A549 (cell line): ENCODE measurements at regions not wholly inside any gene's neighbourhood (a gene's known extent, or its start where the extent isn't known, plus 50 kb on each side); places are given as distances from the start of the nearest gene placed in this dataset.

Source experiments
- ATAC-seq, 2 experiments: fragments of 200-7000 bp in 1 of 2; fragments of >200 bp in 1 of 2; cut with Nextera tagmentation in 1 of 2; cut with Tn5 transposase in 1 of 2; 3 replicates each; pipeline versions ENCODE4 v1.8.0 to v1.9.1; 2018 to 2020; ENCODE audit warnings: mild to moderate bottlenecking in 1 of 2, moderate library complexity in 1 of 2
- CTCF ChIA-PET: fragments of 300-600 bp; sonication (Branson Sonifier 250); formaldehyde crosslinking; extraction: SDS; loops from one replicate; lab custom pipeline; 2021; ENCODE audit warnings: antibody characterized with exemption, inconsistent platforms; lab: Yijun Ruan, JAX
- POLR2A ChIA-PET: fragments of 350-600 bp; formaldehyde crosslinking; extraction: SDS; loops from one replicate; lab custom pipeline; 2021; ENCODE audit warnings: antibody characterized with exemption, inconsistent platforms; lab: Yijun Ruan, JAX
- DNase-seq, 2 experiments: peaks; one replicate each; pipeline versions ENCODE4 v3.0.0 to v3.0.0-alpha.2; 2011 to 2016; ENCODE audit warnings: low read depth in 1 of 2, low spot score in 1 of 2
- FAIRE-seq: peaks from 2 replicates; lab custom pipeline; 2011; peaks lifted over from hg19 to GRCh38; lab: Jason Lieb, UNC
- H3K27ac ChIP-seq, 2 experiments: fragments of >200 bp; sonication (Bioruptor Twin); formaldehyde crosslinking; 3 replicates each; pipeline ENCODE4 v1.5.1; 2016 to 2017
- H3K4me1 ChIP-seq: fragments of >200 bp; sonication (Bioruptor Twin); formaldehyde crosslinking; 3 replicates; pipeline ENCODE4 v1.6.1; 2016
- H3K4me2 ChIP-seq: fragments of >200 bp; sonication (Bioruptor Twin); formaldehyde crosslinking; 3 replicates; pipeline ENCODE4 v1.6.1; 2016
- H3K4me3 ChIP-seq: fragments of >200 bp; sonication (Bioruptor Twin); formaldehyde crosslinking; 3 replicates; pipeline ENCODE4 v1.5.1; 2016
- H3K9me3 ChIP-seq: fragments of >200 bp; sonication (Bioruptor Twin); formaldehyde crosslinking; 3 replicates; pipeline ENCODE4 v1.6.1; 2016
- CBX2 ChIP-seq: fragments of 200-600 bp; sonication (generic); IDR thresholded peaks from 2 replicates; pipeline ENCODE4 v1.6.1; 2016; ENCODE audit warnings: low read depth, mild to moderate bottlenecking, borderline replicate concordance
- CBX8 ChIP-seq: fragments of 200-600 bp; sonication (generic); IDR thresholded peaks from 2 replicates; pipeline ENCODE4 v1.6.1; 2016
- CHD4 ChIP-seq: fragments of 200-600 bp; sonication (generic); IDR thresholded peaks from 2 replicates; pipeline ENCODE4 v1.6.1; 2016; ENCODE audit warnings: antibody characterized with exemption, mild to moderate bottlenecking, borderline replicate concordance
- EHF ChIP-seq: fragments of 250-450 bp; sonication (Bioruptor Pico); IDR thresholded peaks from 2 replicates; pipeline ENCODE4 v1.5.0; 2020; ENCODE audit warnings: mild to moderate bottlenecking
- FOXS1 ChIP-seq: fragments of 250-450 bp; sonication (Bioruptor Pico); IDR thresholded peaks from 2 replicates; pipeline ENCODE4 v1.5.0; 2020; ENCODE audit warnings: mild to moderate bottlenecking, moderate library complexity
- GATA3 ChIP-seq: IDR thresholded peaks from 2 replicates; pipeline ENCODE4 v1.6.1; 2012; ENCODE audit warnings: borderline replicate concordance
- HOXB13 ChIP-seq: fragments of 250-450 bp; sonication (Bioruptor Pico); IDR thresholded peaks from 2 replicates; pipeline ENCODE4 v1.5.0; 2020; ENCODE audit warnings: low read depth, mild to moderate bottlenecking, moderate library complexity
- JUN ChIP-seq, 2 experiments: fragments of >200 bp; sonication (Bioruptor Twin); formaldehyde crosslinking; IDR thresholded peaks; 2 replicates in 1 of 2; 3 replicates in 1 of 2; pipeline ENCODE4 v1.6.1; 2016 to 2017
- MAX ChIP-seq: IDR thresholded peaks from 2 replicates; pipeline ENCODE4 v1.6.1; 2012
- MAZ ChIP-seq: fragments of 150-350 bp; IDR thresholded peaks from 2 replicates; pipeline ENCODE4 v1.6.1; 2014; ENCODE audit warnings: antibody characterized with exemption, low read depth, low read length, borderline replicate concordance
- MYC ChIP-seq: IDR thresholded peaks from 2 replicates; pipeline ENCODE4 v1.6.1; 2012; ENCODE audit warnings: mild to moderate bottlenecking, inconsistent platforms, low read length, improper control_type of control experiment, borderline replicate concordance
- NFE2L2 ChIP-seq: fragments of 150-350 bp; conservative IDR thresholded peaks from 2 replicates; pipeline ENCODE4 v1.6.1; 2014; ENCODE audit warnings: low read length
- PHF8 ChIP-seq: fragments of 200-600 bp; sonication (generic); IDR thresholded peaks from 2 replicates; pipeline ENCODE4 v1.6.1; 2016; ENCODE audit warnings: low read depth, mild to moderate bottlenecking, antibody characterized with exemption, moderate library complexity, borderline replicate concordance
- POLR2A ChIP-seq: IDR thresholded peaks from 2 replicates; pipeline ENCODE4 v1.6.1; 2012; ENCODE audit warnings: mild to moderate bottlenecking, low read length
- POLR2AphosphoS2 ChIP-seq: conservative IDR thresholded peaks from 2 replicates; pipeline ENCODE4 v1.6.1; 2012; ENCODE audit warnings: low read length, improper control_type of control experiment, inconsistent platforms
- RARB ChIP-seq: fragments of 250-450 bp; sonication (Bioruptor Pico); IDR thresholded peaks from 2 replicates; pipeline ENCODE4 v1.8.0; 2021; ENCODE audit warnings: mild to moderate bottlenecking, moderate library complexity
- RFX5 ChIP-seq: fragments of 450-650 bp; IDR thresholded peaks from 2 replicates; pipeline ENCODE4 v1.7.1; 2014; ENCODE audit warnings: antibody characterized with exemption, mild to moderate bottlenecking, moderate library complexity
- TP53 ChIP-seq: fragments of 250-450 bp; sonication (Bioruptor Pico); IDR thresholded peaks from 2 replicates; pipeline ENCODE4 v1.5.0; 2021; ENCODE audit warnings: mild to moderate bottlenecking, moderate library complexity
- ZC3H11A ChIP-seq: fragments of 450-650 bp; IDR thresholded peaks from 2 replicates; pipeline ENCODE4 v1.6.1; 2014; ENCODE audit warnings: antibody characterized with exemption, mild to moderate bottlenecking
- WGBS: methylation state at CpG from one replicate; pipeline ENCODE4 v1.1.6; 2017; ENCODE audit errors: missing lambda C conversion rate; 5-methylcytosine and 5-hydroxymethylcytosine counted together
- TF ChIP-seq, protein P1 (sequence below): fragments of 150-350 bp; IDR thresholded peaks from 2 replicates; pipeline ENCODE4 v1.6.1; 2014; ENCODE audit warnings: low read depth, mild to moderate bottlenecking, low read length
- TF ChIP-seq, protein P2 (sequence below): fragments of 250-450 bp; sonication (Bioruptor Pico); IDR thresholded peaks from 2 replicates; pipeline ENCODE4 v1.5.0; 2021; ENCODE audit warnings: mild to moderate bottlenecking, moderate library complexity, borderline replicate concordance
- TF ChIP-seq, protein P3 (sequence below): fragments of 250-450 bp; sonication (Bioruptor Pico); IDR thresholded peaks from 2 replicates; pipeline ENCODE4 v1.5.0; 2020; ENCODE audit warnings: low read depth, mild to moderate bottlenecking, moderate library complexity

DNA sequence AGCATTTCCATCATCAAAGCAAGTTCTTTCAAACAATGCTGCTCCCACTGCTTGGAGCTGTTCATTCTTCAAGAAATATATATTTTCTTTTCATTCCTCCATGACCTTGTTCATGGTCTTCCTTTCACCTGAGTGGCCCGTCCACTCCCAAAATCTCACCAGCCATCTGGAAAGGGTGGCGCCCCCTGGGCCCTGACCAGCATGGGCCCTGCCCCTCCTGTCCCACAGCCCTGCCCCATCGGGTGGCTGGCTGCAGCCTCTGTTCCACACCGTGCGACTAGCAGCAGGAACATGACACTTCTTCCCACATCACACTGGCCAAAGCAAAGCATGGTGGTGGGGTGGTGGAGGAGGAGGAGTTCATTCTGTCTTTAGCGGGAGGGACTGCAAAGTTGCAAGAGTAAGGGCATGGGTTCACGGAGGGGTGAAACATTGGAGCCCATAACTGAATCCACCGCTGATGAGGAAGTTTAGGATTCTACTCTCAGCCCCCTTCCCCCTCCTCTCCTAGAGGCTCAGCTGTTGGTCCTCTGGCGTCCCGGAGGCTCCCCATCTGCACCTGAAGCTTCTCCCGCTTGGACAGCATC is 195.2 kb upstream of the SLC24A3 start:
- Histone ChIP-seq H3K27ac (no peak overlapping the region), H3K4me1 (no peaks in the 10 kb centered on the region), H3K9me3 (no peaks in the 10 kb centered on the region), H3K4me2 (no peak overlapping the region), H3K4me3 (no peak overlapping the region)
- POLR2A ChIA-PET = no interaction called here
- no peak for DNase-seq
- CTCF ChIA-PET = interaction anchor here (1.0 kb wide), 1 partner anchor 10 kb away, joined by 3 read pairs; no protein-coding TSS in a partner anchor
- FAIRE-seq = no peak
- no peak for ATAC-seq
- TF ChIP-seq MYC (no peak), ZC3H11A (no peak), GATA3 (no peak), PHF8 (no peak), CBX2 (no peak)
- 51% methylated on average over 11 of the region's 11 CpGs for WGBS

- ChIA-PET CTCF (interaction anchor here (1.3 kb wide), 1 partner anchor 46 kb away, joined by 4 read pairs; no protein-coding TSS in a partner anchor), POLR2A (no interaction called here)
- H3K9me3 ChIP-seq = no peaks in the 10 kb centered on the region
- H3K27ac ChIP-seq = no peak overlapping the region
- no peak for FAIRE-seq
- no peak overlapping the region for H3K4me3 ChIP-seq
- no peak for DNase-seq
- ATAC-seq = no peak
- TF ChIP-seq, protein P1, sequence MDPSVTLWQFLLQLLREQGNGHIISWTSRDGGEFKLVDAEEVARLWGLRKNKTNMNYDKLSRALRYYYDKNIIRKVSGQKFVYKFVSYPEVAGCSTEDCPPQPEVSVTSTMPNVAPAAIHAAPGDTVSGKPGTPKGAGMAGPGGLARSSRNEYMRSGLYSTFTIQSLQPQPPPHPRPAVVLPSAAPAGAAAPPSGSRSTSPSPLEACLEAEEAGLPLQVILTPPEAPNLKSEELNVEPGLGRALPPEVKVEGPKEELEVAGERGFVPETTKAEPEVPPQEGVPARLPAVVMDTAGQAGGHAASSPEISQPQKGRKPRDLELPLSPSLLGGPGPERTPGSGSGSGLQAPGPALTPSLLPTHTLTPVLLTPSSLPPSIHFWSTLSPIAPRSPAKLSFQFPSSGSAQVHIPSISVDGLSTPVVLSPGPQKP = no peak
- TF ChIP-seq HOXB13 (CRISPR knock-in tag) (no peak), TP53 (CRISPR knock-in tag) (no peak), ZC3H11A (no peak), CHD4 (no peak)
- TF ChIP-seq, protein P2, sequence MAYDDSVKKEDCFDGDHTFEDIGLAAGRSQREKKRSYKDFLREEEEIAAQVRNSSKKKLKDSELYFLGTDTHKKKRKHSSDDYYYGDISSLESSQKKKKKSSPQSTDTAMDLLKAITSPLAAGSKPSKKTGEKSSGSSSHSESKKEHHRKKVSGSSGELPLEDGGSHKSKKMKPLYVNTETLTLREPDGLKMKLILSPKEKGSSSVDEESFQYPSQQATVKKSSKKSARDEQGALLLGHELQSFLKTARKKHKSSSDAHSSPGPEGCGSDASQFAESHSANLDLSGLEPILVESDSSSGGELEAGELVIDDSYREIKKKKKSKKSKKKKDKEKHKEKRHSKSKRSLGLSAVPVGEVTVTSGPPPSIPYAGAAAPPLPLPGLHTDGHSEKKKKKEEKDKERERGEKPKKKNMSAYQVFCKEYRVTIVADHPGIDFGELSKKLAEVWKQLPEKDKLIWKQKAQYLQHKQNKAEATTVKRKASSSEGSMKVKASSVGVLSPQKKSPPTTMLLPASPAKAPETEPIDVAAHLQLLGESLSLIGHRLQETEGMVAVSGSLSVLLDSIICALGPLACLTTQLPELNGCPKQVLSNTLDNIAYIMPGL (CRISPR knock-in tag) = no peak
- TF ChIP-seq, all 56 proteins: peak for 0
- Histone ChIP-seq H3K4me2 (no peak overlapping the region), H3K4me1 (no peaks in the 10 kb centered on the region)
- WGBS = 35% methylated on average over 5 of the region's 5 CpGs
These were observed 193.6 kb upstream of the SLC24A3 start for GRCh38 chr20:19018881-19019280.

- DNase-seq (no peak), ATAC-seq (no peak), FAIRE-seq (no peak)
- 37% methylated on average over 5 of the region's 5 CpGs for WGBS
- POLR2A ChIA-PET = no interaction called here
- Histone ChIP-seq H3K4me3 (no peak overlapping the region), H3K27ac (no peak overlapping the region), H3K9me3 (no peaks in the 10 kb centered on the region), H3K4me2 (no peak overlapping the region), H3K4me1 (no peaks in the 10 kb centered on the region)
- TF ChIP-seq MAZ = no peak
- TF ChIP-seq POLR2AphosphoS2 = no peak
- TF ChIP-seq RFX5 = no peak
- no peak for TF ChIP-seq RARB (CRISPR knock-in tag)
- TF ChIP-seq FOXS1 = no peak
- TF ChIP-seq POLR2A = no peak
- TF ChIP-seq MAX = no peak
- no peak for TF ChIP-seq ZC3H11A
- no peak for TF ChIP-seq HOXB13 (CRISPR knock-in tag)
- no peak for TF ChIP-seq NFE2L2
- TF ChIP-seq, protein P3, sequence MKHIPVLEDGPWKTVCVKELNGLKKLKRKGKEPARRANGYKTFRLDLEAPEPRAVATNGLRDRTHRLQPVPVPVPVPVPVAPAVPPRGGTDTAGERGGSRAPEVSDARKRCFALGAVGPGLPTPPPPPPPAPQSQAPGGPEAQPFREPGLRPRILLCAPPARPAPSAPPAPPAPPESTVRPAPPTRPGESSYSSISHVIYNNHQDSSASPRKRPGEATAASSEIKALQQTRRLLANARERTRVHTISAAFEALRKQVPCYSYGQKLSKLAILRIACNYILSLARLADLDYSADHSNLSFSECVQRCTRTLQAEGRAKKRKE (CRISPR knock-in tag) = no peak
- no peak for TF ChIP-seq CBX8
- no peak for TF ChIP-seq JUN (IDR thresholded peaks at IDR 0.05)
- TF ChIP-seq EHF = no peak
- TF ChIP-seq, protein P1 = no peak
- CTCF ChIA-PET = interaction anchor here (1.0 to 1.2 kb wide), 2 partner anchors 10 to 302 kb away, joined by 3 to 4 read pairs; no protein-coding TSS in a partner anchor
These were observed 192.6 kb upstream of the SLC24A3 start for GRCh38 chr20:19019734-19020364.
